ENCODE measurements at regions not wholly inside any gene's neighbourhood (a gene's known extent, or its start where the extent isn't known, plus 50 kb on each side); places are given as distances from the start of the nearest gene placed in this dataset.
A peak's percentile ranks its signal among the peaks of the same experiment; 100 is the strongest.

GRCh38 chr3:112736805-112737566 lies 96.0 kb upstream of the CCDC80 start:
- Histone ChIP-seq H3K9me3 (ENCODE audit: control insufficient read depth, low read depth, low read length) (no peaks in the 10 kb centered on the region), H3K27ac (ENCODE audit: low read length) (no peak overlapping the region), H3K27me3 (ENCODE audit: control insufficient read depth, insufficient read depth, low read length) (no peaks in the 10 kb centered on the region), H3K36me3 (ENCODE audit: control insufficient read depth, insufficient read depth, low read length) (no peaks in the 10 kb centered on the region), H3K4me1 (ENCODE audit: control insufficient read depth, insufficient read depth, low read length) (no peaks in the 10 kb centered on the region), H3K4me3 (ENCODE audit: low read length) (no peak overlapping the region)
- no CpG with 5 or more reads among the region's 10 CpGs for WGBS (ENCODE audit: insufficient coverage, low lambda C conversion rate)
- no peak for DNase-seq

DNA sequence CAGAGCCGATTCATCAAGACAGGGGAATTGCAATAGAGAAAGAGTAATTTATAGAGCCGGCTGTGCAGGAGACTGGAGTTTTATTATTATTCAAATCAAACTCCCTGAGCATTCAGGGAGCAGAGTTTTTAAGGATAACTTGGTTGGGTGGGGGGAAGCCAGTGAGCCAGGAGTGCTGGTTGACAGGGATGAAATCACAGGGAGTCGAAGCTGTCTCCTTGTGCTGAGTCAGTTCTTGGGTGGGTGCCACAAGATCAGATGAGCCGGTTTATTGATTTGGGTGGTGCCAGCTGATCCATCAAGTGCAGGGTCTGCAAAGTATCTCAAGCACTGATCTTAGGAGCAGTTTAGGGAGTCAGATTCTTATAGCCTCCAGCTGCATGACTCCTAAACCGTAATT lies 95.4 kb upstream of the CCDC80 start:
- H3K9me3 ChIP-seq (ENCODE audit: control insufficient read depth, low read depth, low read length), result no peaks in the 10 kb centered on the region
- DNase-seq, result no peak
- no peaks in the 10 kb centered on the region for H3K27me3 ChIP-seq (ENCODE audit: control insufficient read depth, insufficient read depth, low read length)
- no peaks in the 10 kb centered on the region for H3K36me3 ChIP-seq (ENCODE audit: control insufficient read depth, insufficient read depth, low read length)
- H3K4me1 ChIP-seq (ENCODE audit: control insufficient read depth, insufficient read depth, low read length), result no peaks in the 10 kb centered on the region
- no CpG with 5 or more reads among the region's 5 CpGs for WGBS (ENCODE audit: insufficient coverage, low lambda C conversion rate)
- no peak overlapping the region for H3K4me3 ChIP-seq (ENCODE audit: low read length)
- H3K27ac ChIP-seq (ENCODE audit: low read length), result no peak overlapping the region

DNA sequence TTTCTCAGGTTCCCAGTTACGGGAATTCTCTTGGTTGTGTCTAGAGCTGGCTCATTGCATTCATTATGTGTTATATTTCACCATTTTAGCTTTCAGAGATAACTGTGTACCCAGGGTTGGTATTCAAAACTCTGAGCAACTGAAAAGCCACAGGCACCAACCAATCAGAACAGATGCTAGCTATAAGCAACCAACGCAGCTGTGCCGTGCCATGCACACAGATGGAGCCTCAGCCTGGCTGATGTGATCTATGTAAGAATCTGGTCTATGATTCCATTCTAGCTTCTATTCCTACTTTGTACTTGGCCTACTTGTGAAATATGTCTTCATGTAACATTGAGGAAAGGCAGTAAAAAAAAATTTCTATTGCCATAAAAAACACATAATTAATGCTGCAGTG lies 95.0 kb upstream of the CCDC80 start:
- Histone ChIP-seq H3K36me3 (ENCODE audit: control insufficient read depth, insufficient read depth, low read length) (no peaks in the 10 kb centered on the region), H3K4me1 (ENCODE audit: control insufficient read depth, insufficient read depth, low read length) (no peaks in the 10 kb centered on the region), H3K27ac (ENCODE audit: low read length) (no peak overlapping the region), H3K4me3 (ENCODE audit: low read length) (no peak overlapping the region), H3K9me3 (ENCODE audit: control insufficient read depth, low read depth, low read length) (no peaks in the 10 kb centered on the region), H3K27me3 (ENCODE audit: control insufficient read depth, insufficient read depth, low read length) (no peaks in the 10 kb centered on the region)
- no peak for DNase-seq
- WGBS (ENCODE audit: insufficient coverage, low lambda C conversion rate), result 100% methylated on average over 1 of the region's 3 CpGs

DNA sequence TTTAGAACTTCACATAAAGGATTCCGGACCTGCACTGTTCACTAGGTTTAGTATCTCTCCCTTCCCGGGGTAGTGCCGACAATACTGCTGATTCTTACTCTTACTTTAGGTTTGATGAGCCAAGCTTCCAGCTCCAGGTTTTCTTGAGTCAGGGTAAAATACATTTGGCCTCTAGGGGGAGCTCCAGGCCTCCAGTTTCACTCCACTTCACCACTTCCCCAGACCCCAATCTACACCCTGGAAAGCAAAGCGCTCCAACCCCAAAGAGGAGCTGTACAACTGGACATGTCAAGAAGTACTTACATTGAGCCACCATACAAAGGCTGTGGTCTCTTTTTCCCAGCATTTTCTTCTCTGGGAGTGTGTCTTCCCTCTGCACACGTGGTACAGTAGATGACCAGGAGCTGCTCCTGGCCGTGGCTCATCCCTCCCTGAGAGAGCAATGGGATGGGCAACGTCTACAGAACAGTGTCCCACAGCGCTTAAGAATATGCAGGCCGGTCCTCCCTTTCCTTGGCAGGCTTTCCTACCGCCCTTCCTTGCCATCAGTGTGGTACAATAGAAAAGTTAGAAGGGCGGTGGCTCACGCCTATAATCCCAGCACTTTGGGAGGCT lies 93.9 kb upstream of the CCDC80 start:
- H3K9me3 ChIP-seq (ENCODE audit: control insufficient read depth, low read depth, low read length), result no peaks in the 10 kb centered on the region
- H3K4me1 ChIP-seq (ENCODE audit: control insufficient read depth, insufficient read depth, low read length), result no peaks in the 10 kb centered on the region
- peak; percentile 29 to 31 for DNase-seq
- no peaks in the 10 kb centered on the region for H3K27me3 ChIP-seq (ENCODE audit: control insufficient read depth, insufficient read depth, low read length)
- WGBS (ENCODE audit: insufficient coverage, low lambda C conversion rate), result no CpG with 5 or more reads among the region's 12 CpGs
- H3K27ac ChIP-seq (ENCODE audit: low read length), result no peak overlapping the region
- H3K36me3 ChIP-seq (ENCODE audit: control insufficient read depth, insufficient read depth, low read length), result no peaks in the 10 kb centered on the region
- H3K4me3 ChIP-seq (ENCODE audit: low read length), result no peak overlapping the region

DNA sequence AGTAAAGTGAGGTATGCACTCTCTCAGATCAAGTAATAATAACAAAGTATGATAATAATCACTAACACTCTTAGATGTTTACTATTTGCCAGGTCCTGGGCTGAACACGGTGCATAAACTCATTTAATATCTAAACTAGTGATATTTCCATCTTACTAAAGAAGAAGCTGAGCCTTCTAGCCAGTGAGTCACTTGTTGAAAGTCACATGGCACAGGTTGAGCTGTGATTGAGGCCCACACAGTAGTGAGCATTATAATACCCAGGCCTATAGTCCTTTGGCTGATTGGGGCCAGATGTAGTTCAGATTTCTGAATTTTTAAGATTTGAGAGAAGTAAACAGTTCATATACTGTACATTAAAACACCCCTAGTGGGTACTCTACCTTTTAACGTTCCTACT lies 93.2 kb upstream of the CCDC80 start:
- no peak for DNase-seq
- no peaks in the 10 kb centered on the region for H3K36me3 ChIP-seq (ENCODE audit: control insufficient read depth, insufficient read depth, low read length)
- no peaks in the 10 kb centered on the region for H3K27me3 ChIP-seq (ENCODE audit: control insufficient read depth, insufficient read depth, low read length)
- H3K4me1 ChIP-seq (ENCODE audit: control insufficient read depth, insufficient read depth, low read length), result no peaks in the 10 kb centered on the region
- no CpG with 5 or more reads among the region's 2 CpGs for WGBS (ENCODE audit: insufficient coverage, low lambda C conversion rate)
- H3K27ac ChIP-seq (ENCODE audit: low read length), result no peak overlapping the region
- no peak overlapping the region for H3K4me3 ChIP-seq (ENCODE audit: low read length)
- no peaks in the 10 kb centered on the region for H3K9me3 ChIP-seq (ENCODE audit: control insufficient read depth, low read depth, low read length)

DNA sequence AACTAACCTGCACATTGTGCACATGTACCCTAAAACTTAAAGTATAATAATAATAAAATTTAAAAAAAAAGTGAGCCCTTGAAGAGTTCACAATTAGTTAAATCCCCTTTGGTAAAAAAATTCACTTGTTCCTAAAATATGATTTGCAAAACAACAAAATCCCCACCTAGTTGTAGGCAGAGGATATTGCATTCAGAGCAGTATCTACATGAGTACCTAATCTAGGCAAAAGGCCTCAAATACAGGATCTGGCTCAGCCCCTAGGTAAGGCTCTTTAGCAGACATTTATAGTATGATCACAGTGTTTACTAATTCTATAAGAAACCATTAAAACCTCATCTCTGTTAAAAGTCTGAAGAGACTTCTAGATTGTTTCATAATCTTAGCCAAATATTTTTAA lies 89.3 kb upstream of the CCDC80 start:
- Histone ChIP-seq H3K36me3 (ENCODE audit: control insufficient read depth, insufficient read depth, low read length) (no peaks in the 10 kb centered on the region), H3K9me3 (ENCODE audit: control insufficient read depth, low read depth, low read length) (no peaks in the 10 kb centered on the region), H3K27ac (ENCODE audit: low read length) (no peak overlapping the region), H3K4me3 (ENCODE audit: low read length) (no peak overlapping the region), H3K27me3 (ENCODE audit: control insufficient read depth, insufficient read depth, low read length) (no peaks in the 10 kb centered on the region), H3K4me1 (ENCODE audit: control insufficient read depth, insufficient read depth, low read length) (no peaks in the 10 kb centered on the region)
- DNase-seq, result no peak

- Histone ChIP-seq H3K27me3 (ENCODE audit: control insufficient read depth, insufficient read depth, low read length) (no peaks in the 10 kb centered on the region), H3K27ac (ENCODE audit: low read length) (no peak overlapping the region), H3K9me3 (ENCODE audit: control insufficient read depth, low read depth, low read length) (no peaks in the 10 kb centered on the region), H3K4me1 (ENCODE audit: control insufficient read depth, insufficient read depth, low read length) (no peaks in the 10 kb centered on the region), H3K36me3 (ENCODE audit: control insufficient read depth, insufficient read depth, low read length) (no peaks in the 10 kb centered on the region), H3K4me3 (ENCODE audit: low read length) (no peak overlapping the region)
- no peak for DNase-seq
- WGBS (ENCODE audit: insufficient coverage, low lambda C conversion rate), result 92% methylated on average over 2 of the region's 4 CpGs
Measured at GRCh38 chr3:112721231-112721630, 80.3 kb upstream of the CCDC80 start.

DNA sequence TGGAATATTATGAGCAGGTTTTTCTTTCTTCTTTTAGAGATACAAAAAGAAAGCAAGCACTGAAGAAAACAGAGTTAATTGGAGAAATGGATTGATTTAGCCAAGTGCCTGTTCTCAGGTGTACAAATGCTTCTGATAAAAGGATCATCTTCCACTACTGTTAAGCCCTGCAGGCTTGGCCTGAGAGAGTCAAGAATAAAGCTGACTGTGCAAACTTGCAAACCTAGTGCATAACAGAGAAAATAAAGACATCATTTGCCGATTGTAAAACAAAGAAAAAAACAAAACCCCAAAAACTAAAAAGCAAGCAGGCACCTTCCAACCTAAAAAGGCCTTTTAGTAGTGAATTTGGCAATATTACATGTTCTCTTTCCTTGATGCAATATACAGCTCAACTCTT lies 78.0 kb upstream of the CCDC80 start:
- DNase-seq, result no peak
- H3K27ac ChIP-seq (ENCODE audit: low read length), result no peak overlapping the region
- H3K36me3 ChIP-seq (ENCODE audit: control insufficient read depth, insufficient read depth, low read length), result no peaks in the 10 kb centered on the region
- H3K9me3 ChIP-seq (ENCODE audit: control insufficient read depth, low read depth, low read length), result no peaks in the 10 kb centered on the region
- no peaks in the 10 kb centered on the region for H3K4me1 ChIP-seq (ENCODE audit: control insufficient read depth, insufficient read depth, low read length)
- no peaks in the 10 kb centered on the region for H3K27me3 ChIP-seq (ENCODE audit: control insufficient read depth, insufficient read depth, low read length)
- WGBS (ENCODE audit: insufficient coverage, low lambda C conversion rate), result 40% methylated on average over 1 of the region's 1 CpG
- no peak overlapping the region for H3K4me3 ChIP-seq (ENCODE audit: low read length)

- WGBS (ENCODE audit: insufficient coverage, low lambda C conversion rate), result 100% methylated on average over 1 of the region's 1 CpG
Measured at GRCh38 chr3:112718516-112718915, 77.6 kb upstream of the CCDC80 start.

GRCh38 chr3:112709911-112710310 lies 69.0 kb upstream of the CCDC80 start:
- H3K27ac ChIP-seq (ENCODE audit: low read length), result no peak overlapping the region
- no peaks in the 10 kb centered on the region for H3K36me3 ChIP-seq (ENCODE audit: control insufficient read depth, insufficient read depth, low read length)
- H3K27me3 ChIP-seq (ENCODE audit: control insufficient read depth, insufficient read depth, low read length), result no peaks in the 10 kb centered on the region
- no peaks in the 10 kb centered on the region for H3K4me1 ChIP-seq (ENCODE audit: control insufficient read depth, insufficient read depth, low read length)
- DNase-seq, result no peak
- H3K9me3 ChIP-seq (ENCODE audit: control insufficient read depth, low read depth, low read length), result no peaks in the 10 kb centered on the region
- H3K4me3 ChIP-seq (ENCODE audit: low read length), result no peak overlapping the region

More at GRCh38 chr3:112718516-112718915, 77.6 kb upstream of the CCDC80 start:
- Histone ChIP-seq H3K27ac (ENCODE audit: low read length) (no peak overlapping the region), H3K4me1 (ENCODE audit: control insufficient read depth, insufficient read depth, low read length) (no peaks in the 10 kb centered on the region), H3K9me3 (ENCODE audit: control insufficient read depth, low read depth, low read length) (no peaks in the 10 kb centered on the region), H3K27me3 (ENCODE audit: control insufficient read depth, insufficient read depth, low read length) (no peaks in the 10 kb centered on the region), H3K36me3 (ENCODE audit: control insufficient read depth, insufficient read depth, low read length) (no peaks in the 10 kb centered on the region), H3K4me3 (ENCODE audit: low read length) (no peak overlapping the region)
- no peak for DNase-seq

DNA sequence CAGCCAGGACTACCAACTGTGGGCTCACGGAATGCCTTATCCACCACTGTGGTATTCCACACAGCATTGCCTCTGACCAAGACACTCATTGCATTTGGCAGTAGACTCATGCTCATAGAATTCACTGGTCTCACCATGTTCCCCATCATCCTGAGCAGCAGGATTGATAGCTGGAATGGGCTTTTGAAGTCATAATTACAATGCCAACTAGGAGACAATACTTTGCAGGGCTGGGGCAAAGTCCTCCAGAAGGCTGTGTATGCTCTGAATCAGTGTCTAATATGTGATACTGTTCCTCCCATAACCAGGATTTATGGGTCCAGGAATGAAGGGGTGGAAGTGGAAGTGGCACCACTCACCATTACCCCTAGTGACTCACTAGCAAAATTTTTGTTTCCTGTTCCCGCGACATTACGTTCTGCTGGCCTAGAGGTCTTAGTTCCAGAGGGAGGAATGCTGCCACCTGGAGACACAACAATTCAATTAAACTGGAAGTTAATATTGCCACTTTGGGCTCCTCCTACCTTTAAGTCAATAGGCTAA lies 58.6 kb upstream of the CCDC80 start:
- WGBS (ENCODE audit: insufficient coverage, low lambda C conversion rate), result no CpG with 5 or more reads among the region's 4 CpGs
- no peaks in the 10 kb centered on the region for H3K27me3 ChIP-seq (ENCODE audit: control insufficient read depth, insufficient read depth, low read length)
- H3K4me1 ChIP-seq (ENCODE audit: control insufficient read depth, insufficient read depth, low read length), result no peaks in the 10 kb centered on the region
- no peaks in the 10 kb centered on the region for H3K9me3 ChIP-seq (ENCODE audit: control insufficient read depth, low read depth, low read length)
- H3K4me3 ChIP-seq (ENCODE audit: low read length), result no peak overlapping the region
- no peaks in the 10 kb centered on the region for H3K36me3 ChIP-seq (ENCODE audit: control insufficient read depth, insufficient read depth, low read length)
- no peak overlapping the region for H3K27ac ChIP-seq (ENCODE audit: low read length)
- DNase-seq, result no peak
